GM18951 (cell line): ENCODE measurements at regions not wholly inside any gene's neighbourhood (a gene's known extent, or its start where the extent isn't known, plus 50 kb on each side); places are given as distances from the start of the nearest gene placed in this dataset.
"Not testable (repeated sequence)": the region's sequence is repeated elsewhere in the genome, so short reads cannot be mapped to it uniquely, and the experiment has no call there.

Experiments
- POLR2A ChIP-seq: IDR thresholded peaks from 4 replicates; pipeline ENCODE4 v1.6.1; 2011; ENCODE audit warnings: mild to moderate bottlenecking; ENCODE audit not compliant: insufficient read length, insufficient read depth; ENCODE audit errors: extremely low read depth
- in situ Hi-C: fragments of 300-500 bp; cut with MboI; formaldehyde crosslinking; loops from one replicate; pipeline ENCODE4 v1.12.0; 2022; ENCODE audit warnings: low sequenced_read_pairs, mixed read lengths, inconsistent platforms; ENCODE audit not compliant: unreplicated experiment

GRCh38 chr7:112965506-112965905 is 121.1 kb downstream of the GPR85 start:
- in situ Hi-C loops = no loop called here
- TF ChIP-seq POLR2A = no peak

- in situ Hi-C loops = no loop called here
- TF ChIP-seq POLR2A = no peak
Measured at GRCh38 chr7:112963634-112964033, 123.0 kb downstream of the GPR85 start.

GRCh38 chr7:112962815-112963214 is 123.8 kb downstream of the GPR85 start:
- TF ChIP-seq POLR2A = no peak
- in situ Hi-C loops = no loop called here

- in situ Hi-C loops = no loop called here
- no peak for TF ChIP-seq POLR2A
Measured at GRCh38 chr7:112959276-112959675, 127.4 kb downstream of the GPR85 start.

GRCh38 chr7:112958775-112959174 is 127.9 kb downstream of the GPR85 start:
- no peak for TF ChIP-seq POLR2A
- in situ Hi-C loops = no loop called here

- TF ChIP-seq POLR2A = no peak
- in situ Hi-C loops = no loop called here
Measured at GRCh38 chr7:112957901-112958300, 128.7 kb downstream of the GPR85 start.

GRCh38 chr7:112953031-112953430 is 133.6 kb downstream of the GPR85 start:
- in situ Hi-C loops = not testable (repeated sequence)

GRCh38 chr7:112951070-112951469 is 135.6 kb downstream of the GPR85 start:
- TF ChIP-seq POLR2A = no peak
- in situ Hi-C loops = no loop called here

GRCh38 chr7:112949682-112950081 is 136.9 kb downstream of the GPR85 start:
- in situ Hi-C loops = not testable (repeated sequence)

GRCh38 chr7:112946350-112946749 is 140.3 kb downstream of the GPR85 start:
- no peak for TF ChIP-seq POLR2A
- in situ Hi-C loops = no loop called here

- in situ Hi-C loops = no loop called here
- TF ChIP-seq POLR2A = no peak
Measured at GRCh38 chr7:112945046-112945445, 141.6 kb downstream of the GPR85 start.

GRCh38 chr7:112942981-112943380 is 143.6 kb downstream of the GPR85 start:
- in situ Hi-C loops = no loop called here
- no peak for TF ChIP-seq POLR2A

- in situ Hi-C loops = not testable (repeated sequence)
Measured at GRCh38 chr7:112942125-112942524, 144.5 kb downstream of the GPR85 start.

- in situ Hi-C loops = no loop called here
- TF ChIP-seq POLR2A = no peak
Measured at GRCh38 chr7:112940314-112940732, 146.3 kb downstream of the GPR85 start.

- in situ Hi-C loops = no loop called here
- TF ChIP-seq POLR2A = peak; percentile 75
Measured at GRCh38 chr7:112939574-112940313, 146.9 kb downstream of the GPR85 start.
